H9 (cell line): ENCODE measurements at regions not wholly inside any gene's neighbourhood (a gene's known extent, or its start where the extent isn't known, plus 50 kb on each side); places are given as distances from the start of the nearest gene placed in this dataset.

Source experiments
- DNase-seq: peaks from one replicate; pipeline ENCODE4 v3.0.0-alpha.2; 2017
- H2AFZ ChIP-seq: one replicate; pipeline ENCODE4 v1.6.1; 2013; ENCODE audit warnings: mild to moderate bottlenecking, low read length, control low read depth, moderate library complexity
- H2AK5ac ChIP-seq: 2 replicates; pipeline ENCODE4 v1.6.1; 2013; ENCODE audit warnings: low read length, control low read depth, mixed read lengths; ENCODE audit not compliant: insufficient read length
- H2BK120ac ChIP-seq: one replicate; pipeline ENCODE4 v1.6.1; 2013; ENCODE audit warnings: low read depth, mild to moderate bottlenecking, low read length, control low read depth, inconsistent platforms; ENCODE audit not compliant: poor library complexity, severe bottlenecking
- H2BK12ac ChIP-seq: 2 replicates; pipeline ENCODE4 v1.6.1; 2013; ENCODE audit warnings: low read length, control low read depth, mixed read lengths, low read depth; ENCODE audit not compliant: insufficient read length
- H2BK15ac ChIP-seq: 2 replicates; pipeline ENCODE4 v1.6.1; 2013; ENCODE audit warnings: low read depth, low read length, control low read depth
- H2BK20ac ChIP-seq: one replicate; pipeline ENCODE4 v1.6.1; 2013; ENCODE audit warnings: low read depth, mild to moderate bottlenecking, low read length, control low read depth, inconsistent platforms; ENCODE audit not compliant: poor library complexity, severe bottlenecking
- H2BK5ac ChIP-seq: 2 replicates; pipeline ENCODE4 v1.6.1; 2013; ENCODE audit warnings: low read length, control low read depth, mixed read lengths; ENCODE audit not compliant: insufficient read length
- H3K14ac ChIP-seq: 2 replicates; pipeline ENCODE4 v1.6.1; 2013; ENCODE audit warnings: low read length, control low read depth; ENCODE audit not compliant: insufficient read depth
- H3K18ac ChIP-seq: 2 replicates; pipeline ENCODE4 v1.6.1; 2013; ENCODE audit warnings: low read depth, mild to moderate bottlenecking, mixed read lengths, low read length, control low read depth; ENCODE audit not compliant: insufficient read length
- H3K23ac ChIP-seq: 2 replicates; pipeline ENCODE4 v1.6.1; 2013; ENCODE audit warnings: low read length, control low read depth, mixed read lengths, low read depth; ENCODE audit not compliant: insufficient read length
- H3K23me2 ChIP-seq: 2 replicates; pipeline ENCODE4 v1.6.1; 2013; ENCODE audit warnings: low read depth, mild to moderate bottlenecking, mixed read lengths, low read length, control low read depth; ENCODE audit not compliant: insufficient read length, poor library complexity, severe bottlenecking
- H3K27ac ChIP-seq: 2 replicates; pipeline ENCODE4 v1.5.1; 2013; ENCODE audit warnings: low read length, control low read depth, mixed read lengths, low read depth; ENCODE audit not compliant: insufficient read length
- H3K27me3 ChIP-seq: 2 replicates; pipeline ENCODE4 v1.6.1; 2013; ENCODE audit warnings: low read length, control low read depth, inconsistent platforms; ENCODE audit not compliant: insufficient read depth
- H3K4ac ChIP-seq: 2 replicates; pipeline ENCODE4 v1.6.1; 2013; ENCODE audit warnings: low read depth, mild to moderate bottlenecking, control low read depth, inconsistent platforms, low read length, moderate library complexity
- H3K4me1 ChIP-seq: 2 replicates; pipeline ENCODE4 v1.6.1; 2013; ENCODE audit warnings: low read length, control low read depth, inconsistent platforms; ENCODE audit not compliant: insufficient read depth
- H3K4me2 ChIP-seq: 2 replicates; pipeline ENCODE4 v1.6.1; 2013; ENCODE audit warnings: low read length, control low read depth, mixed read lengths; ENCODE audit not compliant: insufficient read length, insufficient read depth
- H3K56ac ChIP-seq: 2 replicates; pipeline ENCODE4 v1.6.1; 2013; ENCODE audit warnings: low read depth, mild to moderate bottlenecking, mixed read lengths, low read length, control low read depth; ENCODE audit not compliant: insufficient read length
- H3K79me1 ChIP-seq: 2 replicates; pipeline ENCODE4 v1.6.1; 2013; ENCODE audit warnings: low read depth, mild to moderate bottlenecking, moderate library complexity, low read length, control low read depth, inconsistent platforms; ENCODE audit not compliant: insufficient read depth, poor library complexity, severe bottlenecking
- H3K79me2 ChIP-seq: 2 replicates; pipeline ENCODE4 v1.6.1; 2013; ENCODE audit warnings: low read length, control low read depth, inconsistent platforms; ENCODE audit not compliant: insufficient read depth
- H3K9ac ChIP-seq: 2 replicates; pipeline ENCODE4 v1.6.1; 2013; ENCODE audit warnings: low read length, control low read depth, mixed read lengths; ENCODE audit not compliant: insufficient read length; ENCODE audit errors: extremely low read depth
- H3K9me3 ChIP-seq: one replicate; pipeline ENCODE4 v1.6.1; 2013; ENCODE audit warnings: low read depth, low read length, inconsistent platforms; ENCODE audit not compliant: control insufficient read depth
- H3T11ph ChIP-seq: one replicate; pipeline ENCODE4 v1.6.1; 2013; ENCODE audit warnings: mild to moderate bottlenecking, low read length, control low read depth, inconsistent platforms
- H4K20me1 ChIP-seq: one replicate; pipeline ENCODE4 v1.6.1; 2013; ENCODE audit not compliant: control insufficient read depth, insufficient read length, insufficient read depth
- H4K5ac ChIP-seq: 2 replicates; pipeline ENCODE4 v1.6.1; 2013; ENCODE audit warnings: low read depth, mild to moderate bottlenecking, mixed read lengths, low read length, control low read depth; ENCODE audit not compliant: insufficient read length
- H4K8ac ChIP-seq: replicated peaks from 2 replicates; pipeline ENCODE4 v1.6.1; 2013; ENCODE audit warnings: low read length, control low read depth, mixed read lengths, low read depth; ENCODE audit not compliant: insufficient read length
- H4K91ac ChIP-seq: 2 replicates; pipeline ENCODE4 v1.6.1; 2013; ENCODE audit warnings: low read depth, mild to moderate bottlenecking, moderate library complexity, mixed read lengths, low read length, control low read depth; ENCODE audit not compliant: insufficient read length
- H3K27ac Mint-ChIP-seq, 3 experiments: 2 replicates in 2 of 3; 3 replicates in 1 of 3; pipeline ENCODE4 v1.8.0; 2020 to 2021; ENCODE audit warnings: mixed read lengths in 3 of 3, mild to moderate bottlenecking in 1 of 3, moderate library complexity in 1 of 3
- H3K27me3 Mint-ChIP-seq: 2 replicates; pipeline ENCODE4 v1.8.0; 2021; ENCODE audit warnings: low read depth, mild to moderate bottlenecking, moderate library complexity, mixed read lengths
- H3K36me3 Mint-ChIP-seq, 3 experiments: 2 replicates in 2 of 3; 3 replicates in 1 of 3; pipeline ENCODE4 v1.8.0; 2020 to 2021; ENCODE audit warnings: low read depth in 3 of 3, mixed read lengths in 3 of 3; ENCODE audit not compliant: insufficient read depth in 1 of 3
- H3K4me1 Mint-ChIP-seq, 2 experiments: 2 replicates each; pipeline ENCODE4 v1.8.0; 2020; ENCODE audit warnings: mixed read lengths in 2 of 2
- H3K4me3 Mint-ChIP-seq, 2 experiments: 2 replicates in 1 of 2; 3 replicates in 1 of 2; pipeline ENCODE4 v1.8.0; 2020 to 2021; ENCODE audit warnings: mild to moderate bottlenecking in 2 of 2, mixed read lengths in 2 of 2, moderate library complexity in 1 of 2
- H3K9me3 Mint-ChIP-seq, 2 experiments: 2 replicates in 1 of 2; 3 replicates in 1 of 2; pipeline ENCODE4 v1.8.0; 2020; ENCODE audit warnings: mild to moderate bottlenecking in 2 of 2, mixed read lengths in 2 of 2, moderate library complexity in 1 of 2
- WGBS: extraction: QIAGEN DNeasy Blood & Tissue Kit; methylation state at CpG from one replicate; pipeline ENCODE4 v1.1.7; 2013; ENCODE audit warnings: missing lambda C conversion rate, low lambda C conversion rate, mixed read lengths; ENCODE audit not compliant: insufficient read length; ENCODE audit errors: extremely low coverage; 5-methylcytosine and 5-hydroxymethylcytosine counted together
- TF ChIP-seq, protein P1 (sequence below): fragments of 200-600 bp; sonication (generic); conservative IDR thresholded peaks from 3 replicates; pipeline ENCODE4 v1.8.0; 2021; ENCODE audit warnings: antibody characterized with exemption, mild to moderate bottlenecking

- H3K4ac ChIP-seq = no peak overlapping the region
- TF ChIP-seq, protein P1, sequence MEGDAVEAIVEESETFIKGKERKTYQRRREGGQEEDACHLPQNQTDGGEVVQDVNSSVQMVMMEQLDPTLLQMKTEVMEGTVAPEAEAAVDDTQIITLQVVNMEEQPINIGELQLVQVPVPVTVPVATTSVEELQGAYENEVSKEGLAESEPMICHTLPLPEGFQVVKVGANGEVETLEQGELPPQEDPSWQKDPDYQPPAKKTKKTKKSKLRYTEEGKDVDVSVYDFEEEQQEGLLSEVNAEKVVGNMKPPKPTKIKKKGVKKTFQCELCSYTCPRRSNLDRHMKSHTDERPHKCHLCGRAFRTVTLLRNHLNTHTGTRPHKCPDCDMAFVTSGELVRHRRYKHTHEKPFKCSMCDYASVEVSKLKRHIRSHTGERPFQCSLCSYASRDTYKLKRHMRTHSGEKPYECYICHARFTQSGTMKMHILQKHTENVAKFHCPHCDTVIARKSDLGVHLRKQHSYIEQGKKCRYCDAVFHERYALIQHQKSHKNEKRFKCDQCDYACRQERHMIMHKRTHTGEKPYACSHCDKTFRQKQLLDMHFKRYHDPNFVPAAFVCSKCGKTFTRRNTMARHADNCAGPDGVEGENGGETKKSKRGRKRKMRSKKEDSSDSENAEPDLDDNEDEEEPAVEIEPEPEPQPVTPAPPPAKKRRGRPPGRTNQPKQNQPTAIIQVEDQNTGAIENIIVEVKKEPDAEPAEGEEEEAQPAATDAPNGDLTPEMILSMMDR = no peak
- H3T11ph ChIP-seq = no peak overlapping the region
- no peaks in the 10 kb centered on the region for H3K9me3 ChIP-seq
- H2BK12ac ChIP-seq = no peak overlapping the region
- Mint-ChIP-seq H3K4me3 (no peak overlapping the region), H3K36me3 (no peaks in the 10 kb centered on the region), H3K4me1 (no peaks in the 10 kb centered on the region), H3K9me3 (no peaks in the 10 kb centered on the region), H3K27ac (no peak overlapping the region), H3K27me3 (no peaks in the 10 kb centered on the region)
- no peak overlapping the region for H2BK5ac ChIP-seq
- no peak overlapping the region for H2AK5ac ChIP-seq
- no CpG with 5 or more reads among the region's 2 CpGs for WGBS
- no peak overlapping the region for H2AFZ ChIP-seq
- DNase-seq = no peak
- H2BK120ac ChIP-seq = no peak overlapping the region
- H3K56ac ChIP-seq = no peak overlapping the region
- no peaks in the 10 kb centered on the region for H4K20me1 ChIP-seq
- H3K23ac ChIP-seq = no peak overlapping the region
- H3K27me3 ChIP-seq = no peaks in the 10 kb centered on the region
- H2BK15ac ChIP-seq = no peak overlapping the region
- H3K14ac ChIP-seq = no peak overlapping the region
- no peak overlapping the region for H3K27ac ChIP-seq
- H3K79me1 ChIP-seq = no peaks in the 10 kb centered on the region
- H3K23me2 ChIP-seq = no peaks in the 10 kb centered on the region
- no peaks in the 10 kb centered on the region for H3K79me2 ChIP-seq
- H4K91ac ChIP-seq = no peak overlapping the region
- no peaks in the 10 kb centered on the region for H3K4me1 ChIP-seq
- H2BK20ac ChIP-seq = no peak overlapping the region
- no peak overlapping the region for H4K5ac ChIP-seq
- no peak overlapping the region for H4K8ac ChIP-seq
- H3K9ac ChIP-seq = no peak overlapping the region
- H3K18ac ChIP-seq = no peak overlapping the region
- no peak overlapping the region for H3K4me2 ChIP-seq
Observed at GRCh38 chr4:129481107-129481506, 385.2 kb downstream of the C4orf33 start.
